ENCODE measurements at regions not wholly inside any gene's neighbourhood (a gene's known extent, or its start where the extent isn't known, plus 50 kb on each side); places are given as distances from the start of the nearest gene placed in this dataset.
"Not testable (repeated sequence)": the region's sequence is repeated elsewhere in the genome, so short reads cannot be mapped to it uniquely, and the experiment has no call there.

DNA sequence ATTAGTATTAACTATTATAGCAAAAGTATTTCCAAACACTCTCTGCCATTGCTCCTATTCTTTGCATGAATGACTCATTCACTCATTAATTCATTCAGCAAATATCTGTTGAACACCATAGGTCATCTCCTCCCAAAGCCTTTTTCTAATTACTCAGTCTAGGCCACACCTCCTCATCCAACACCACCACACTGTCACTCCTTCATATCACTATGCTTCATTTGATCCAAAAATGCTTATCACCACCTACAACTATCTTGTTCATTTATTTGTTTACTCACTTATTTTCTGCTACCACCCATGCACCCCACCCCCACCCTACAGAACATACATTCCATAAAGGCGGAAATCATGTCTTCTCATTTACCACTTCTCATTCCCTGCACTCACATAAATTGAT, 94.4 kb upstream of the TNFSF4 start:
- no peak for DNase-seq

GRCh38 chr1:173302366-173302765, 95.2 kb upstream of the TNFSF4 start:
- no peak for DNase-seq

GRCh38 chr1:173302890-173303829, 96.0 kb upstream of the TNFSF4 start:
- no peak for DNase-seq

GRCh38 chr1:173303984-173304383, 96.9 kb upstream of the TNFSF4 start:
- DNase-seq: no peak

DNA sequence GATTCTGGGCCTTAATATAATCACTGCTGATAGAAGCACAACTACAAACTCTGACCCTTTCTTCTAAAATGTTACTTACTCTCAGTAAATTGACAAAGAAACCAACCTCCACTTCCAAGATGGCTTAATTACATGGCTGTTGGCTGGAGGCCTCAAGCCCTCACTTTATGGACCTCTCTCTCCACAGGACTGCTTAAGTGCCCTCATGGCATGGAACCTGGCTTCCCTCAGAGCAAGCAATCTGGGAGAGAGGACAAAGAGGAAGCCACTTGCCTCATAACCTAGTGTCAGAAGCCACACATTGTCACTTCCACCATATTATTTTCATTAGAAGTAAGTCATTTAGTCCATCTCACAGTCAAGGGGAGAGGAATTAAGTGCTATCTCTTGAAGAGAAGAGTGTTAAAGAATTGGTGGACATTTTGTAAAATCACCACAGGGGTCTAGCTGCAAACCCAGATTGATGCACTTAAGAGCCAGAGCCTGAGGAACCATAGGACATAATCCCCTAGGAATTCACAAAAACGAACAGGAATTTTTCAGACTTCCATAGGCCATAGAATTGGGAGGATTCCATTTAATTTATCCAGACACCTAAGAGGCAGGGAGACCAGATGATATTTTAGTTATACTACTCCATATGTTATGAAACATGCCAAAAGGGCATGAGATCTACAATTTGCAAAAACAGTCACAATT, 97.5 kb upstream of the TNFSF4 start:
- DNase-seq: no peak

- DNase-seq: no peak
Observed at GRCh38 chr1:173307845-173308244, 100.7 kb upstream of the TNFSF4 start.

DNA sequence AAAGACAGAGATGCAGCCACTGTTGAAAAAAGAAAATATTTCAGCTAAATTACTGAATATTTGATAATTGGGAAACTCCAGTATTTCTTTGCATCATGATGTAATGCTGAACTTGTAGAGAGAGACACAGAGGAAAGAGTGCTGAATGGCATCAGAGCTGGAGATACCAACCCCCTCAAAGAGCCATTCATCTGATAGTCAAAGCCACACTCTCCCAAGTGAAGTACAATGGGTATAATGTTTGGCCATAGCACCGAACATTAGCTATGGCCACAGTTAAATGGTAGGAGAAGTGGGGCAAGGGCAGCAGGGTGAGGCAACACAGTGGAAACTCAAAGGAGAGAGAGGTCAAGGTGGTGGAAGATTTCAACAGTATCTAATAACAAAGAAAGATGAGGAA, 107.5 kb upstream of the TNFSF4 start:
- DNase-seq: no peak

- DNase-seq: no peak
Observed at GRCh38 chr1:173315296-173315695, 108.2 kb upstream of the TNFSF4 start.

- DNase-seq: no peak
Observed at GRCh38 chr1:173318788-173319187, 111.7 kb upstream of the TNFSF4 start.

- DNase-seq: not testable (repeated sequence)
Observed at GRCh38 chr1:173324352-173324751, 117.2 kb upstream of the TNFSF4 start.

DNA sequence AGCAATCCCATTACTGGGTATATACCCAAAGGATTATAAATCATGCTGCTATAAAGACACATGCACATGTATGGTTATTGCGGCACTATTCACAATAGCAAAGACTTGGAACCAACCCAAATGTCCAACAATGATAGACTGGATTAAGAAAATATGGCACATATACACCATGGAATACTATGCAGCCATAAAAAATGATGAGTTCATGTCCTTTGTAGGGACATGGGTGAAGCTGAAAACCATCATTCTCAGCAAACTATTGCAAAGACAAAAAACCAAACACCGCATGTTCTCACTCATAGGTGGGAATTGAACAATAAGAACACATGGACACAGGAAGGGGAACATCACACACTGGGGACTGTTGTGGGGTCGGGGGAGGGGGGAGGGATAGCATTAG, 120.9 kb upstream of the TNFSF4 start:
- not testable (repeated sequence) for DNase-seq

- DNase-seq: no peak
Observed at GRCh38 chr1:173328961-173329360, 121.8 kb upstream of the TNFSF4 start.

DNA sequence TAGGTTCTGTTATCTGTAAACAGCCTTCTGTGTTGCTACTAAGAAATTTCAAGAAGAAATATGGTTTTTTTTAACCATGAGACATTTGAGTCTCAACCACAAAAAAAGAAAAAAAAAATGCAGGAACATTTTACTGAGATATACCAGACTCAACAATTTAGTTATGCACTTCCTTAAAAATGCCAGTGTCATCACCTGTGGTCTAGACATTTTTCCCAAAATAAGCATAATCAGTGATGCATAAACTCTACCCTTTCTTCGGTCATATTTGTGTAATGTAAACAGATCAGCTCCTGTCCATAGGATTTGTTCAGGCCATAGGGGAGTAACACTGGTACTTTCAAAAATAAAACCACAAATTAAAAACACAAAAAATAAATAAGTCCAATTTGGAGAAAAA, 122.6 kb upstream of the TNFSF4 start:
- no peak for DNase-seq

GRCh38 chr1:173330149-173330951, 123.2 kb upstream of the TNFSF4 start:
- DNase-seq: no peak

DNA sequence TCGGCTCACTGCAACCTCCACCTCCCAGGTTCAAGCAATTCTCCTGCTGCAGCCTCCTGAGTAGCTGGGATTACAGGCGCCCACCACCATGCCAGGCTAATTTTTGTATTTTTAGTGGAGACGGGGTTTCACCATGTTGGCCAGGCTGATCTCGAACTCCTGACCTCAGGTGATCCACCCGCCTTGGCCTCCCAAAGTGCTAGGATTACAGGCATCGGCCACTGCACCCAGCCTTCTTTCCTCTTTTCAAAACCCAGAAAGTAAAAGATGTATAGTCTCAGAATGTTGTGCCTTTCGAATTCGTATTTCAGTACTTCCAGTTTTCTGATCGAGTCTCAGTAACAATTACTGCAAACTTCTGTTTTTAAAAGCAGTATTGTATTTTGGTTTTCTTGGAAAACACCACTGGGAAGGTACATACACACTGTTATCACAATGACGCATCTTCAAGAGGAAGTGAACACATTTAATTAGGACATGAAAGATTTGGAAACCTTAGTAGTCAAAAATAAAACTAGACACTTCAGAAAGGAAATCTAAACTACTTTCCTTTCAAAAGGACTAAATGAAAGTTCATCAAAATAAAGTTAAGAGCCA, 123.9 kb upstream of the TNFSF4 start:
- DNase-seq: not testable (repeated sequence)

GRCh38 chr1:173332026-173332425, 124.9 kb upstream of the TNFSF4 start:
- DNase-seq: no peak

- DNase-seq: no peak
Observed at GRCh38 chr1:173333581-173333980, 126.5 kb upstream of the TNFSF4 start.

GRCh38 chr1:173337126-173337525, 130.0 kb upstream of the TNFSF4 start:
- no peak for DNase-seq

- no peak for DNase-seq
Observed at GRCh38 chr1:173341307-173341706, 134.2 kb upstream of the TNFSF4 start.

DNA sequence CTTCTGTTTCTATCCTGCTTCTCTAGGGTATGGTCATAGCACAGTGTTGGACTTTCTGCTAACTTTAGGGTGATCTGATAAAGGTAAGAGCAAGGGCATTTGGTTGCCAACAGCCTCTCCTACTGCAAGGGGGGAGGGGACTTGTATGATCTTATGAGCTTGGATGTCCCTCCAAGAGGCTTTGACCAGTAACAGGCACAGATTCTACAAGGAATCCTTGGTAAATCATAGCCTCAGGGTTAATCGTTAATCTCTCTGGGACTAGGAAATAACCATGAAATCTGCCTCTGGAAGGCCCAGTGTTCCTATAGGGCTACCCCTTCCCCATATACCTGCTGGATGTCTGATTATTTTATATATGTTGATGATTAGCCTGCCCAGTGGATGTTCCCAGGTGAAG, 134.8 kb upstream of the TNFSF4 start:
- DNase-seq: no peak

DNA sequence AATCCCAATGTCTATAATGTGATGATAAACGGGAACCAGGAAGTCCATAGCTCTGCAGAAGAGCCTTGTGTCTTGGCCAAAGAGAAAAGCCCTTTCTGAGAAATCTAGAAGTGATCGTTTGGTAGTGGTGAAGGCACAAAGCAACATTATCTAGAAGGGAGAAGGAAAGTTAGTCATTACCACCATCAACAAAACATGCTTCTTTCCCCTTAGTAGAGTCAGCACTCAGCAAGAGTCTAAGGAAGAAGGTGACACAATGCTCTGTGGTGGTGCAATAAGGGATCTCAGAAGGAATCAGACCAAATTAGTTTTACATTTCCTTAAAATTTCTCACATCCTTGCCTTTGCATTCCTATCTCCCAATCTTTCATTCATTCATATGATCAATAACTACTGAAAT, 134.4 kb upstream of the PRDX6 start:
- DNase-seq: no peak

- no peak for DNase-seq
Observed at GRCh38 chr1:173344034-173344743, 132.9 kb upstream of the PRDX6 start.
